ENCODE measurements at regions not wholly inside any gene's neighbourhood (a gene's known extent, or its start where the extent isn't known, plus 50 kb on each side); places are given as distances from the start of the nearest gene placed in this dataset.

DNA sequence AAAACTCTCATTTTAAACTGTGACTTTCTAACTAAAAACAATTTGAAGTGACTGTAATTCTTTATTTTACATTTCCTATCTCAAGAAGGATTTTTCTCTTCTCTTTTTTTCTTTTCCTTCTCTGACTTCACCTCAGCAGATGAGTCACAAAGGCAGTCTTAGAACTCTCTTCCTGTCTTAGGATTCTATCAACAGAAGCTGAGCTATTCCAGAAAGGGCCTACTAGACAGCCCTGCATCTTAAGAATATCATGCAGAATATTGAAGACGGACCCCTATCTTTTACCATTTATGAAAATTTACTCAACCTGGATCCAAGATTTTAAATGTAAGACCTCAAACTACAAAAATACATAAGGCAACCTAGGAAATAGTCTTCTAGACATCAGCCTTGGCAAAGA lies 365.7 kb upstream of the SEMA3C start:
- H3K4me3 ChIP-seq (ENCODE audit: low read depth, low read length): no peak overlapping the region
- no peak for TF ChIP-seq CTCF (IDR thresholded peaks at IDR 0.05; ENCODE audit: low read depth, low read length, missing control alignments)
- no peak for DNase-seq (ENCODE audit: low read depth)
- in situ Hi-C loops (cut with HindIII; ENCODE audit: low sequenced_read_pairs): no loop called here

DNA sequence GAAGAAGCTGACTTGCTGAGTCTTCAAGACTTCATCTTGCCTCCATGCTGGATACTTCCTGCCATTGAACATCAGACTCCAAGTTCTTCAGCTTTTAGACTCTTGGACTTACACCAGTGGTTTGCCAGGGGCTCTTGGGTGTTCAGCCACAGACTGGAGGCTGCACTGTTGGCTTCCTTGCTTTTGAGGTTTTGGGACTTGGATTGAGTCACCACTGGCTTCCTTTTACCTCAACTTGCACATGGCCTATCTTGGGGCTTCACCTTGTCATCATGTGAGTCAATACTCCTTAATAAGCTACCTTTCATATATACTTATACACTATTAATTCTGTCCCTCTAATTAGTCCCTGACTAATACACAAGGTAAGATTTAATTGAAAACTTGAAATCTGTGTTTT lies 361.7 kb upstream of the SEMA3C start:
- TF ChIP-seq CTCF (IDR thresholded peaks at IDR 0.05; ENCODE audit: low read depth, low read length, missing control alignments): no peak
- no peak for DNase-seq (ENCODE audit: low read depth)
- in situ Hi-C loops (cut with HindIII; ENCODE audit: low sequenced_read_pairs): no loop called here
- H3K4me3 ChIP-seq (ENCODE audit: low read depth, low read length): no peak overlapping the region

DNA sequence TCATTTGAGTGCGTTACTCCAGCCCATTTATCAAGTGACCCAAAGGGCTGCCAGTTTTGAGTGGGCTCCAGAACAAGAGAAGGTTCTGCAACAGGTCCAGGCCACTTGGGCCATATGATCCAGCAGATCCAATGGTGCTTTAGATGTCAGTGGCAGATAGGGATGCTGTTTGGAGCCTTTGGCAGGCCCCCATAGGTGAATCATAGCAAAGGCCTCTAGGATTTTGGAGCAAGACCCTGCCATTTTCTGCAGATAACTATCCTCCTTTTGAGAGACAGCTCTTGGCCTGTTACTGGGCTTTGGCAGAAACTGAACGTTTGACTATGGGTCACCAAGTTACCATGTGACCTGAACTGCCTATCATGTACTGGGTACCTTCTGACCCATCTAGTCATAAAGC lies 358.8 kb upstream of the SEMA3C start:
- no peak for TF ChIP-seq CTCF (IDR thresholded peaks at IDR 0.05; ENCODE audit: low read depth, low read length, missing control alignments)
- in situ Hi-C loops (cut with HindIII; ENCODE audit: low sequenced_read_pairs): no loop called here
- H3K4me3 ChIP-seq (ENCODE audit: low read depth, low read length): no peak overlapping the region

DNA sequence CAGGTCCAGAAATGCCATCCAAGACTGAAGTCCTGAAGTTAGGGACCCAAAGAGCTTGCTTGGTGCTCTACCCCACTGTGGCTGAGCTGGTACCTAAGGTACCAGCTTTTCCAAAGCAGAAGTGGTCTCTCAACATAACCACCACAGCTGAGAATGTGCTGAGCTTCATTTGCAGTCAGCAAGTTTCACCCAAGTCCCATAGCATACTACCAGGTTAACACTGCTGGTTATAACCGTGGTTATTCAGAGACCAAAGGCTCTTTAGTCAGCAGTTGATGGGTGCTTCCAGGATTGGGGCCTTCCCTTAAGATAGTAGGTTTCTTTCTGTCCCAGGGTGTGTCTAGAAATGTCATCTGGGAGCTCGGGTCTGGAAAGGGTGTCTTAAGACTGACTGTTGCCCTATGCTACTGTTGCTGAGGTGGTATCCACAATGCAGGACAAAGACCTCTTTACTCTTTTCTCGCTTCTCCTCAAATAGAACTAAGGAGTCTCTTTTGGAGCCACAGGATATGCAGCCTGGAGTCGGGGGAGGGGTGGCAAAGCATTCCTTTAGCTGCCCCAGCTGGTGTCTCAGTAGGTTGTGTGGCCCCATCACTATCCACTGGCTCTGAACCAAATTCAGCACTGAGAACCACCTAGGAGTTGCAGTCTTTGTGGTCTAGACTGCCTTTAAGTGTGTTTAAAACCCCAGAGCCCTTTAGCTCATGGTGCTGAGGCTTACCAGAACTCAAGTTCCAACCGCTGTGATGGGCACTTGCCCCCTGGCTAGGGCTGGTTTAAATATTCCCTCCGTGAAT lies 354.9 kb upstream of the SEMA3C start:
- in situ Hi-C loops (cut with HindIII; ENCODE audit: low sequenced_read_pairs): no loop called here
- TF ChIP-seq CTCF (IDR thresholded peaks at IDR 0.05; ENCODE audit: low read depth, low read length, missing control alignments): no peak
- no peak for DNase-seq (ENCODE audit: low read depth)
- no peak overlapping the region for H3K4me3 ChIP-seq (ENCODE audit: low read depth, low read length)

More for the DNA sequence above, 358.8 kb upstream of the SEMA3C start:
- DNase-seq (ENCODE audit: low read depth): no peak

DNA sequence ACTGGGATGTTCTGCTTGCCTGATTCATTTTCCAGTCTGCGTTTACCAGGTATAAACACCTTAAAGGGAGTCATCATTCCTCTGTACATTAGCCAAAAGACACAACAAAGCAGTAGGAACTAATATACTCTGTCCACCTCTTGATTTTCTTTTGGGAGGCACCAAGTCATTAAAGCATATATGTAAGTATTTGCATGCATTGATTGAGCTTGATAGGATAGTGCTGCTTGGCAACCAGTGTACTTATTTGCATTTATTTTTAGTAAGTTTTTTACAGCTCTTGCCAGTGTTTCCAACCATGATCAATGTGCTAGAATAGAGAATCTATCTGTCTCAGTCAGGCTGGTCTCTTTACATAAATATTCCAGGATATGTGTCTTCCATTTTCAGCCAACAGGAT lies 353.3 kb upstream of the SEMA3C start:
- DNase-seq (ENCODE audit: low read depth): no peak
- no peak overlapping the region for H3K4me3 ChIP-seq (ENCODE audit: low read depth, low read length)
- TF ChIP-seq CTCF (IDR thresholded peaks at IDR 0.05; ENCODE audit: low read depth, low read length, missing control alignments): no peak
- in situ Hi-C loops (cut with HindIII; ENCODE audit: low sequenced_read_pairs): no loop called here

GRCh38 chr7:81268551-81268950 lies 349.7 kb upstream of the SEMA3C start:
- no peak overlapping the region for H3K4me3 ChIP-seq (ENCODE audit: low read depth, low read length)
- no peak for TF ChIP-seq CTCF (IDR thresholded peaks at IDR 0.05; ENCODE audit: low read depth, low read length, missing control alignments)
- DNase-seq (ENCODE audit: low read depth): no peak
- in situ Hi-C loops (cut with HindIII; ENCODE audit: low sequenced_read_pairs): no loop called here

All from astrocyte of the cerebellum (primary cell).